GM18858 (cell line): ENCODE measurements at regions not wholly inside any gene's neighbourhood (a gene's known extent, or its start where the extent isn't known, plus 50 kb on each side); places are given as distances from the start of the nearest gene placed in this dataset.
"Not testable (repeated sequence)": the region's sequence is repeated elsewhere in the genome, so short reads cannot be mapped to it uniquely, and the experiment has no call there.

ENCODE experiments used
- ATAC-seq: cut with Tn5 transposase; IDR thresholded peaks from one replicate; pipeline ENCODE4 v1.9.1; 2021; ENCODE audit not compliant: unreplicated experiment

DNA sequence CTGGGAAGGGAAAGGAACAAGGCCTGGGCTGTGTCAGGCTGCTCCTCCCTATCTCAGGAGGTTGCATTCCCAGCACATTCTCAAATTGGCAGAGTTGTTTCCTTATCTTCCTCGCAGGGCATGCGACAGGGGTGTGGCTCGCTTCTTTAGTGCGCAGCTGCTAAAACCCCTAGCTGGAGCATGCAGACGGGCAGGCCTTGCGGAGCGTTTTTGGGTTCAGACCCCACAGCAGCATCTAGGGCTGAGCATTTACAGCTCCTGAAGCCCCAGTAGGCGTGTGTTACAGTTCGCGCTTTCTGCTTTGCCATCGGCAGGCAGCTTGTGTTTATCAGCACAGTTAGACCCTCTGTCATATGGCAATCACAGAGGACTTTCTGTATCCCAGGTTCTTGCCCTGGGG lies 392.4 kb downstream of the TECRL start:
- ATAC-seq, result no peak

DNA sequence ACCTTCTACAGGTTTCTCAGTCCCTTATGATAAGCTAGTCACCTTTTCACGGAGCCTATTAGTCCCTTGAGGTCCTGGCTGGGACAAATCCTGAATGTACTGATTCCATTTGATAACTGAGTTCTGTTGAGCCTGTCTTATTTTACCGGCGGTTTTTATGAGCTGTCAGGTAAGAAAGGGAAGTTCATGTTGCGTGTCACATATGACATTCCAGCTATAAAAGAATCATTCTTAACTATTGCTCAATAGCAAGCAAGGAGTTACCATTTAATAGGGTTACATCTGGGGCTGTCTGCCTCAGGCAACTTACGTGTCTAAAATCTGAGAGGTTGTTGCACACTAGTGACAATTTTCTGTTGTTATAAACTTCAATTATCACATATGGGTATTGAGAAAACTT lies 394.6 kb downstream of the TECRL start:
- ATAC-seq, result no peak

DNA sequence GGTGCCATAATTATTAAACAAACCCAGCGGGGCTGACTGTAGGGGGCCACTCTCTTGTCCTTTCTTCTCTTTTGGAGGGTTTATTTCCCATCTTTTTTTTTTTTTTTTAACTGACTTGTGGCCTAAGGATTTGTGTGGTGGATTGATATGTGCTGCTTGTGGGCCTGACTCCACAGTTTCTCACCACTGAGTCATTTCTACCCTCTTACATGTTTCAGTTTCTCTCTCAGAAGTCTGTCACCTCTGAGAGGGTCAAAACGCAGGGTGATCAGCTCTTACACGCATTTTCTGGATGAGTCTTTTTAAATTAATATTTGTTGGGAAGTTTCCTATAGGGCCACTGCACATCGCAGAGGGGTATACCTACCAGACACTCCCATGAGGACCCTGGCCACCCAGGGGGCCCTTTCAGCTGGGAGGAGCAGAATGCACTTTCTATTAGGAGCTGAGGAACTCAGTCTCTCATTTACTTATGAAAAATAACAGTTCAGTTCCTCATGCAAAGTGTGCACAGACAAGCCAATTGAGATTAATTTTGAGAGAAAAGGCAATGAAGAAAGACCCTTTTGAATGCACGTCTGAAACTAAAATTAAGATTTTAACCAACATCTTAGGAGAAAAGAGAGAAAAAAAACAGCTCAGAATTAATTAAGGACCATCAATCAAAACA lies 407.9 kb downstream of the TECRL start:
- ATAC-seq, result peak; percentile 99

DNA sequence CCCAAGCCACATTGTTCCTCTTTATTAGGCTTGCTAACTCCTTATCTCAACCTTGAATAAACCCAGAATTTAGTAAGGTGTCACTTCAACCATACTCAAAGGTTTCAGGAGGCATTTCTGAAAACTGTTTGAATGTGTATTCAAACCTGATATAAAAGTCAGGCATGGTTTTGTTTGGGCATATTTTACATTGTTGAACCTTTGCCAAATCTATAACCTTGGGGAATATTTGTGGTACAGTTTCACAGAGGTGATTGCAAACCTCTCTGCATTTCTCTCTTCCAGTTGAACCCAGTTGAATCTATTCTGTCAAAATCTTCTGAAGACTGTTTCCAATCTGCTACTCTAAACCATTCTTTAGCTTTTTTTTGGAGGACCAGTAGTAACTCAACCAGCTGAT lies 409.0 kb downstream of the TECRL start:
- no peak for ATAC-seq

DNA sequence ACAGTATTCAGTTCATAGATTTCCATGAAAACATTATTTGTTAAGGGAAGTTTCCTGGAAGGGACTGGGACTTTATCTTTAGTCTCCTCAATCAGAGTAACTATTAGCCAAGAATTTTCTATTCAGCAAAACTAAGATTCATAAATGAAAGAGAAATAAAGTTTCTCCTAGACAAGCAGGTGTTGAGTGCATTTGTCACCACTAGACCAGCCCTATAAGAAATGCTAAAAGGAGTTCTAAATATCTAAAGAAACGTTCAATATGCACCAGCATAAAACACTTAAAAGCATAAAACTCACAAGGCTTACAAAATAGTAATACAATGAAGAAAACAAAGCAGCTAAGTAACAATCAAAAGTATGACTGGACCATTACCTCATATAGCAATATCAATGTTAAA lies 423.0 kb downstream of the TECRL start:
- no peak for ATAC-seq

DNA sequence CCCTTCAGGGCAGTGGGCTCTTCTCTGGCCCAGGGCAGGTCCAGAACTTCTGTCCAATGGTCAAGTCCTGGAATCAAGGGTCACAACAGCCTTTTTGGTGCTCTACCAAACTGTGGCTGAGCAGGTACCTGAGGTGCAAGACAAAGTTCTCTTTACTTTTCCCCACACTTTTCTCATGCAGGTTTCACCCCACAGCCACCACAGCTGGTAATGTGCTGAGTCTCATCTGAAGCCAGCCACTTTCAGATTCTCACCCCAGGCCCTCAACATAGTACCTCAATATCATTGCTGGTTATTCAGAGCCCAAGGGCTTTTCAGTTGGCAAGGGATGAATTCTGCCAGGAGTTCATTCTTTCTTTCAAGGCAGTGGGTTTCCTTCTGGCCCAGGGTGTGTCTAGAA lies 426.0 kb downstream of the TECRL start:
- no peak for ATAC-seq

DNA sequence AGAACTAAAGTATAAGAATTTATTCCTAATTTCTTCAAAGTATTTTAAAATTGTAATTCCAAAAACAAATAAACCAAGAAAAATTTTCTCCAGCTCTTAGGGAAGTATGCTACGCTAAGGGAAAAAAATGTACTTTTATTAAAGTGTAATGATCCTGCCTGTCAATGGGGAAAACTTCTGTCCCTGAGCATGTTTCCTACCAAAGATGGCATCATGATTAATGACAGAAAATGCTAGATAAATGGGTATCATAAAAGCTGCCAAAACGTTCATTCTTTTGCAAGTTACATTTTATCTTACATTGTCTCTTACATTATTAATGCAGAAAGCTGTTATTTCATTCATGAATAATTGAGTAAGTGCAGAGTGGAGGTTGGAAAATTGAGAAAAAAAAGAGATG lies 443.4 kb downstream of the TECRL start:
- ATAC-seq, result no peak

DNA sequence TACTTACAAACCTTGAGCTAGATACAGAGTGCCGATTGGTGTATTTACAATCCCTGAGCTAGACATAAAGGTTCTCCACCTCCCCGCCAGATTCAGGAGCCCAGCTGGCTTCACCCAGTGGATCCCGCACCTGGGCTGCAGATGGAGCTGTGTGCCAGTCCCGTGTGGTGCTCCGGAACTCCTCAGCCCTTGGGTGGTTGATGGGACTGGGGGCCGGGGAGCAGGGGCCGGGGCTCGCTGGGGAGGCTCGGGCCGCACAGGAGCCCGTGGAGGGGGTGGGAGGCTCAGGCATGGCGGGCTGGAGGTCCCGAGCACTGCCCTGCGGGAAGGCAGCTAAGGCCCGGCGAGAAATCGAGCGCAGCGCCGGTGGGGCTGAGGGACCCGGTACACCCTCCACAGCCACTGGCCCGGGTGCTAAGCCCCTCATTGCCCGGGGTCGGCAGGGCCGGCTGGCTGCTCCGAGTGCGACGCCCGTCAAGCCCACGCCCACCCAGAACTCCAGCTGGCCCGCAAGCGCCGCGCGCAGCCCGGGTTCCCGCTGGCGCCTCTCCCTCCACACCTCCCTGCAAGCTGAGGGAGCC lies 466.5 kb downstream of the TECRL start:
- ATAC-seq, result not testable (repeated sequence)

DNA sequence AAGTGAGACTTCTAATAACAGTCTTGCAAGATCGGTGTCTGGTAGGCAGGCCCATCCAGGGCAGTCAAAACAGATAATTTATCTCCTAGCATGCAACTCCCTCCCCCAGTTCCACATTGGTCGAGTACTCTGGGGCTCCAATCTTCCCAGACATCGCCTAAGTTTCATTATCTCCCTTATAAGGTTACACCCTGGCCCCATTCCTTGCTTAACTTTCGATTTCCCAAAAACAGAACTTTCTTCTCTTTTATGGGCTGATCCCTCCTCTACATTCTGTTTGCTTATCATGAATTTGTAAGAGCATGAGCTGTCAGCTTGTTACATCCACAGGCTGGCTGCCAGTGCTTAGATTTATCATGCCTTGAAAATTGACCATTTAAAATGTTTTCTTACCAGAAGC lies 471.3 kb downstream of the TECRL start:
- ATAC-seq, result no peak

DNA sequence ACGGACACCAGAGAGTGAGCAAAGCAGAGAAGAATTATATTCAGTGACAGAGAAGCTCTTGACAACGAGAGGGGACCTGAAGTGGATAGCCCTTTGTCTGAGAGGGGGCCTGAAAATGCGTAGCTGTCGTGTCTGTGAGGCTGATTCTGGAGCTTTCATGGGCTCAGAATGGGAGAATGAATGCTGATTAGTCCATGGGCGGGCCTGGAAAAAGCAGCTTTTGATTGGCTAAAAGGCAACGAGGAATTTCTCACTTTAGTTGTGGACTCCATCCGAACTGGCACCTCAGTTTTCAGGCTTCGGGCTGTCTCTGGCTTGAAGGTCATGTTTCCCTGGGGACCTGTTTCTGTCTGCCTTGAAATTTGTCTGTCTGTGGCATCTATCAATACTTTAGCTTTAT lies 487.1 kb downstream of the TECRL start:
- no peak for ATAC-seq

DNA sequence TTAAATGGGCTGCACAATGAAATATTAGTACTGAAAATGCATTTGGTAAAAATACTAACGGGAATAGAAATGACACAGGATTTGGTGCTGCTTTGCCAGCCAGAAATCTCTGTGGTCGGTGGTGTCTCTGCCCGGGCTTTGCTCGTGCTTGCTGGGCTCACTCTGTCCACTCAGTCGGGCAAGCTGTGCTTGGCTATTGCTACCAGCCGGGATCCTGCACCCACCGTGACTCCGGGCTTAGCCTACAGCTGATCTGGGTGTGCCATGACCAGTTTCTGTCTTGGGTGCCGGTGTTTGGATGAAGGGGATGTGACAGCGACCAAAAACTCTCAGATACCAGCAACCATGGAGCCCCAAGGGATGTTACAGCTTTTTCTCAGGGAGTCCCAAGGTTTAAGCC lies 487.7 kb downstream of the TECRL start:
- no peak for ATAC-seq

DNA sequence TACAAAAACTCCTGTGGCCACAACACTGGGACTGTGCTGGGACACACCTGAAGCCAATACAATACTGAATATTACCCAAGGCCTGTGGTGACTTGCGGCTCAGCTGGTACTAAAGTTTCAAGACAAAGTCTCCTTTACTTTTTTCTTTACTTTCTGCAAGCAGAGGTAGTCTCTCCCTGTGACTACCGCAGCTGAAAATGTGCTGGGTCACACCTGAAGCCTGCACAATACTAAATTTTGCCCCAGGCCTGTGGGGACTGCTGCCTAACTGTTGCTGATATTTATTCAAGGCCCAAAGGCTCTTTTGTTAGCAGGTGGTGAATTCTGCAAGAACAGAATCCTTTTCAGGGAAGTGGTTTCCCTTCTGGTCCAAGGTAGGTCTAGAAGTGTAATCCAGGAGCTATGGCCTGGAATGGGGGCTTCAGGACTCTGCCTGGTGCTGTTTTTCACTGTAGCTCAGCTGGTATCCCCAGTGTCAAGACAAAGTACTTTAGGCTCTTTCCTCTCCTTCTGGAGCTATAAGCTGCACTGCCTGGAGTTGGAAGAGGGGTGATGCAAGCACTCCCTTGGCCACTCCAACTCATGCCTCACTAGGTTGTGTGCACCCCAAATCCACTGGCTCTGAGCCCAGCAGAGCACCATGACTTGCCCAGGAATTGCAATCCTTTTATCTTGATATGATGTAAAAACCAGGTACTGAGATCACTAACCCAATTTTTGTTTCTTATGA lies 489.4 kb downstream of the TECRL start:
- no peak for ATAC-seq

DNA sequence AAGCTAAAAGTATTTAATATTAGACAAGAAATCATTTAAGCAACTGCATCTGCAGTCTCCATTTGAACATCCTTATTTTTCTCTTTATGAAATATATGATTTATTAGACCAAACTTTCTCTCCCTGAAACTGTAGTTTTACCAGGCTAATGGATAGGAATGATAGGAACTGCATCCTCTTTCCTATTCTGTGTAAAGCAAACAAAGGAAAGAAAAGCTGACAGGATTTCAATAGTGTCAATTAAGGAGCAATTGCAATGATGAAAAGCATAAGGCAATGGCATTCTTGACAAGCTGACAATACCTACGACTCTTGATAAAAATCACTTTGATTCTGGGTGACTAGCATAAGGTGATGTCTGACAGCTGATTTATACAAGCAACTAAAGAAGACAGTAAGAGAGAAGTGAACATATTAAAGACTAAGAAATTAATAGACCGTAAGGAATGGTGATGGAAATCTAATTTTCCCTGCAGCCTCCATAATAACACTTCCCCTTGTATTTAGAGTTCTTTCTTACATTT lies 502.5 kb downstream of the TECRL start:
- no peak for ATAC-seq

DNA sequence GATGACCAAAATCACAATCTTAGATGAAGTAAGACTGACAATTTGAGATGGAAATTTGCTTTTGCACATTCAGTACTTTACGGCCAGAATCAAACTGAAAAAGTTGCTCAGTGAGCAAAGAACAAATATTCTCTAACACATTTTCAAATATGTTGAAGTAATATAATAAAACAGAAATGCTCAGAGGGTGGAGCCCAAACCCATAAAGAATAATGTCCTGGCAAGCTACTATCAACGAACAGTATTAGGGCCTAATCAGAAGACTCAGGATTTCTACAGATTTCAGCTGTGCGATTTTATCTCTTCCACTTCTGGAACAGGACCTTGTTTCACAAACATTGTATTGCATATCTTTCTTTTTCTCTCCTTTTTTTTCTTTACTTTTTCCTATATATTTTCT lies 505.0 kb downstream of the TECRL start:
- ATAC-seq, result no peak

DNA sequence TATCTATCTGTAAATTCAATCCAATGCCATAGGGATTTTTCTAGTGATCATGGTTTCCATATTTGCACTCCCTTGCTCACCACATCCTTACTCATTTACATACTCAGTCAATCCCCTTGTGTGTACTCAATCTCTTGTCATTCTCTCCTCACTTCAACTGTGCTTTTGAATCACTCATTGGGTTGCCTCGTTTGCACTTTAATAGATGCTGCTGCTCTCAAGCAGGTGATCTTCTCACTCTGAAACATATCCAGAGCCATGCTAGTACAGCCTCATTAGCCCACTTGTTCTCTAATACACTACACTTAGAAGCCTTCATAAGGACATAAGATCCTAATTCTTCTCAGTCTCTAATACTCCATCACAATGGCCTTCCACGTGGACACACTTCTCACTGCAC lies 507.9 kb downstream of the TECRL start:
- ATAC-seq, result no peak

DNA sequence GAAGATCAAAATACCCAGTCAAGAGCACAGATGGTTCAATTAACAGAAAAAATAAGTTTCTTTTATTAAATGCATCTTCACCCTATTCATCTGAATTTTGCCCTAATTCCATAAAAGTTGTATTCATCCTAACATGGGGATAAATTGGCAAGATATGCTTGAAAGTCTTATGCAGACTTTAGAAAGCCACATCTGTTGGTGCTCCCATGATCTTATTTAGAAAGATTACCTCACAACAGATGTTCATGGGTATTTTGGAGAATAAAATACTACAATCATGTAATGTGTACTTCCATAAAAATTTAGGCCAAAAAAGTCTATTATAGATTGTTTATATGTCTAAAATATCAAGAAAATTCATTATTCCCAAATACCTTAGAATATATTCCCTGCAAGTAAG lies 510.3 kb downstream of the TECRL start:
- no peak for ATAC-seq

DNA sequence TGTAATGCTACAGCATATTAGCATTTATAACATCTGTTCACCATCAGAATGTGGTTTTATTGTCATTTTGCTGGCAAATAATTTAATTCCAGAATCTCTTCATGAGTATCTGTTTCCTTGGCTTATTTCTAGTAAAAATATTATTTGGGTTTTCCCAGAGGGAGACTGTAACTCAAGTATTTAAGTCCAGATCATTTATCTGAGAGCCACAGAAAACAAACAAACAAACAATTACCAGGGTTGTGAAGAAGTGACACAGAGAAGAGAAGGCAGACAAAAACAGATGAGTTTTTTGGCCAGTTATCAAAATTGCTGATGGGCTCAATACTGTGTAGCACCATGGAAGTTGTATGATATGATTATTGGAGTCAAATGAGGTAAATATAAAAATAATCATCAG lies 515.1 kb downstream of the TECRL start:
- no peak for ATAC-seq

DNA sequence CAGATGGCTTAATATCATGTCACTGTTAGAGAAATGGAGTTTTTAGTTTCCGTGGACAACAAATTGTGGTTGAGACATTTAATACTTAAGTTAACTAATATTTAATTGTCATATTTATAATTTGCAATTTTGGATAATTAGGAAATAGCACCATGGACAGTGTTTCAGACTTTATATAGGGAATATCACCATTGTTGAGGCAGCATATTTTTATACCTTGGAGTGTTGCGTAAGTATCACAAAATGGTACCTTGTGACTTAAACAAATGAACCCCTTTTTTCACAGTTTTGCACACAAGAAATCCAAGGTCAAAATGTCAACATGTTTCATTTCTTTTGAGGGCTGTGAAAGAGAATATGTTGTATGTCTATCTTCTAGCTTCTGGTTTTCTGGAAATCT lies 539.9 kb downstream of the TECRL start:
- ATAC-seq, result no peak

DNA sequence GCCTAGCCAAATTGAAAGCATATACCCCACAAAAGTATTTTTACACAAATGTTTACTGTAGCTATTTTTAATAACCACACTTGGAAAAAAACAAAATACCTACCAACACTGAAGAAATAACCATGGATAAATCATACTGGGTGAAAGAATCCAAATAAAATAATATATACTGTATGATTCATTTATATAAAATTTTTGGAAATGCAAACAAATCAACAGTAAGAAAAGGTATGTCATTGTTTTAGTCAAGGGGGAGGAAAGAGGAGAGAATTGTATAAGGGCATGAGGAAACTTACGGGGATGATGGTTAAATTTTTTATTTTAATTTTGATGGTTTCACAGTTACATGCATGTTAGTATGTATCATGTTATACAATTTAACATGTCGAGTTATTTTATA lies 557.8 kb downstream of the TECRL start:
- ATAC-seq, result no peak

DNA sequence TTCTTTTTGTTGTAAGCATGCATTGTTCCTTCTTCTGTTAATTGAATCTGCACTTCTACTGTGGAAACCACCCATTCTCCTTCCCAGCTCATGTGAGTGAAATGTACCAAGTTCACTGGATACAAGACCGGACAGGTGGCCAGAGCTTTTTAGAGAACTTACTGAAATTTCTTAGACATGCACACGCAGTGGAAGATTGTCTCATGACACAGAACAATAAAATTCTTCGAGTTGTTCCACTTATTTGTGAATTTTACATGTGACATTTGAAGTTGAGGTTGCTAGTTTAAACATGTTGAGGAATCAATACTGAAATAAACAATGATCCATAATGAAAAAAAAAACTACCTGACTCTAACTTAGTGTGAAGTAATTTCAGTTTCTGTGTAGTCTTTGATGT lies 568.0 kb downstream of the TECRL start:
- no peak for ATAC-seq

DNA sequence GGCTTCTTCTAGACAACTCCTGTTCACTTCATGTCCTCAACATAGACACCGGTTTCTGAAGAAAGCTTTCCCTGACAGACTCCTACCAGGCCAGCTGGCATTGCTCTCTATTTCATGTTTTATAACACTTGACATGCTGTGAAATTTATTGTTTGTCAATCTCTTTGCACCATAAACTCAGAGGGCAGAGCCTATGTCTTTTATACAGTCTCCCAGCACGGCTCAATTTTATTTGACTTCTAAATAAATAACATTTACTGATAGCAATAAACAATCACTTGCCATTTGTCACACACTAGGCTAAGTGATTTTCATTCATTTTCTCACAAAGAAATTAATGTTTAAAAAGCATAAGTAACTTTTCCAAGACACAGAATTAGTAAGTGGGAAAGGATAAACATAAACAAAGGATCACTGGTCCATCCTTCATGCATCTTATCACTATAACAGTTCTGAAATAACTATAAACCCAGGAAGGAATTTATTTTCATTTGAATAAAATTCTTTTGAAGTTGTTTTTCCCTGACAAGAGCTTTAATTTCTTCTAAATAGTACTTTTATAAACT lies 577.6 kb downstream of the TECRL start:
- ATAC-seq, result no peak
